ENCODE measurements at regions not wholly inside any gene's neighbourhood (a gene's known extent, or its start where the extent isn't known, plus 50 kb on each side); places are given as distances from the start of the nearest gene placed in this dataset.

GRCh38 chr4:114087596-114088230 lies 108.3 kb upstream of the ARSJ start:
- no peak overlapping the region for H3K4me3 ChIP-seq (replicated peaks; ENCODE audit: low read depth, low read length)
- H3K36me3 ChIP-seq (ENCODE audit: control insufficient read depth, insufficient read depth, low read length), result no peaks in the 10 kb centered on the region
- no peaks in the 10 kb centered on the region for H3K27me3 ChIP-seq (replicated peaks; ENCODE audit: control insufficient read depth, insufficient read depth, low read length)
- no peak for DNase-seq (ENCODE audit: extremely low read depth, insufficient read length)
- no peak for TF ChIP-seq CTCF (IDR thresholded peaks at IDR 0.05; ENCODE audit: insufficient read depth, low read length, poor library complexity, severe bottlenecking)

GRCh38 chr4:114088481-114088880 lies 109.0 kb upstream of the ARSJ start:
- no peak for DNase-seq (ENCODE audit: extremely low read depth, insufficient read length)
- H3K27me3 ChIP-seq (replicated peaks; ENCODE audit: control insufficient read depth, insufficient read depth, low read length), result no peaks in the 10 kb centered on the region
- H3K4me3 ChIP-seq (replicated peaks; ENCODE audit: low read depth, low read length), result no peak overlapping the region
- TF ChIP-seq CTCF (IDR thresholded peaks at IDR 0.05; ENCODE audit: insufficient read depth, low read length, poor library complexity, severe bottlenecking), result no peak
- no peaks in the 10 kb centered on the region for H3K36me3 ChIP-seq (ENCODE audit: control insufficient read depth, insufficient read depth, low read length)

GRCh38 chr4:114091546-114091945 lies 112.1 kb upstream of the ARSJ start:
- Histone ChIP-seq H3K4me3 (replicated peaks; ENCODE audit: low read depth, low read length) (no peak overlapping the region), H3K27me3 (replicated peaks; ENCODE audit: control insufficient read depth, insufficient read depth, low read length) (no peaks in the 10 kb centered on the region), H3K36me3 (ENCODE audit: control insufficient read depth, insufficient read depth, low read length) (no peaks in the 10 kb centered on the region)
- TF ChIP-seq CTCF (IDR thresholded peaks at IDR 0.05; ENCODE audit: insufficient read depth, low read length, poor library complexity, severe bottlenecking), result no peak
- DNase-seq (ENCODE audit: extremely low read depth, insufficient read length), result no peak

- DNase-seq (ENCODE audit: extremely low read depth, insufficient read length), result no peak
- Histone ChIP-seq H3K36me3 (ENCODE audit: control insufficient read depth, insufficient read depth, low read length) (no peaks in the 10 kb centered on the region), H3K4me3 (replicated peaks; ENCODE audit: low read depth, low read length) (no peak overlapping the region), H3K27me3 (replicated peaks; ENCODE audit: control insufficient read depth, insufficient read depth, low read length) (no peaks in the 10 kb centered on the region)
- TF ChIP-seq CTCF (IDR thresholded peaks at IDR 0.05; ENCODE audit: insufficient read depth, low read length, poor library complexity, severe bottlenecking), result no peak
Observed at GRCh38 chr4:114093221-114093715, 113.8 kb upstream of the ARSJ start.

GRCh38 chr4:114100288-114101031 lies 121.0 kb upstream of the ARSJ start:
- Histone ChIP-seq H3K27me3 (replicated peaks; ENCODE audit: control insufficient read depth, insufficient read depth, low read length) (no peaks in the 10 kb centered on the region), H3K4me3 (replicated peaks; ENCODE audit: low read depth, low read length) (no peak overlapping the region), H3K36me3 (ENCODE audit: control insufficient read depth, insufficient read depth, low read length) (no peaks in the 10 kb centered on the region)
- TF ChIP-seq CTCF (IDR thresholded peaks at IDR 0.05; ENCODE audit: insufficient read depth, low read length, poor library complexity, severe bottlenecking), result no peak
- no peak for DNase-seq (ENCODE audit: extremely low read depth, insufficient read length)
